HG03460 (cell line): ENCODE measurements at regions not wholly inside any gene's neighbourhood (a gene's known extent, or its start where the extent isn't known, plus 50 kb on each side); places are given as distances from the start of the nearest gene placed in this dataset.
"Not testable (repeated sequence)": the region's sequence is repeated elsewhere in the genome, so short reads cannot be mapped to it uniquely, and the experiment has no call there.

Source experiments
- ATAC-seq: cut with Tn5 transposase; IDR thresholded peaks from one replicate; pipeline ENCODE4 v1.9.1; 2021; ENCODE audit not compliant: unreplicated experiment

DNA sequence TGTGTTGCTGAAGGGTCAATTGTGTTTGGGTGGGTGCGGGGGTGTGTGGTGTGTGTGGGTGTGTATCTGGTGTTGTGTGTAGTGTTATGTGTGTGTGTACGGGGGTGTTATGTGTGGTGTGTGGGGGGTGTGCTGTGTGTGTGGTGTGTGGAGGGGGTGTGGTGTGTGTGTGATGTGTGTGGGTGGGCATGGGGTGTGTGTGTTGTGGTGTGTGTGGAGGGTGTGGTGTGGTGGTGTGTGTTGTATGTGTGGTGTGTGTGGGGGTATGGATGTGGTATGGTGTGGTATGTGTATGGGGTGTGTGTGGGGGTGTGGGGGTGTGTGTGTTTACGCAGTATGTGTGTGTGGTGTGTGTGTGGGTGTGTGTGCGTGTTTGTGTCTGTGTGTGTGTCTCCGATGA lies 110.8 kb downstream of the ZNF22 start:
- no peak for ATAC-seq

DNA sequence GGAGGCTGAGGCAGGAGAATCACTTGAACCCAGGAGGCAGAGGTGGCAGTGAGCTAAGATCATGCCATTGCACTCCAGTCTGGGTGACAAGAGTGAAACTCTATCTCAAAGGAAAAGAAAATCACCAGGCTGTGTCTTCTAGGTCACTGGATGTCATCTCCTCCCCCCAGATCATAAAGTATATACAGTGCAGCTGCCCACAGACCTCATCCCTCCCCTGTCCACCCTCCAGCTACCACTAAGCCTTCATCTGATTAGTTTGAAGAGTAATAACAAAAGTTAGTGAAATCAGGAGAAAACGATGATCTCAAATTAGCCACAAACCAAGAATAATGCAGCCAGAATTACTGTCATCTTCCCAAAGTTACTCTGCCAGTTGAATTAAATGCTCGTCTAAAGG lies 117.2 kb downstream of the ZNF22 start:
- not testable (repeated sequence) for ATAC-seq

DNA sequence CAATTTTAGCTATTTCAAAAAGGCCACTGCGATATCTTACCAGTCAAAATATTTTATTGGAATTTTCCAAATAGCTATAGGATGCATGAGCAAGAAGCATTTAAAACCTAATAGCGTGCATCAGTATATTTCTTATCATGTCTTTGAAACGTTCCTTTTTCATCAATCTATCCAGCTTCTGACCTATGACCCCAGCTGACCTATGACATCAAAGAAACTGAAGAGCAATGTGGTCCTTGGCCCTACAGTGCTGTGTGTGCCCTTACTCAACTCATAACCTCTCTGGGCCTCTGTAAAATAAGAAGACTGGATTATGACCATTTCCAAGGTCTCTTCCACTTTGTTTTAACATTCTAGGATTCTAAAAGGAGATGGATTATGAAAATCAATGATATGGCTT lies 118.2 kb downstream of the ZNF22 start:
- ATAC-seq, result no peak

DNA sequence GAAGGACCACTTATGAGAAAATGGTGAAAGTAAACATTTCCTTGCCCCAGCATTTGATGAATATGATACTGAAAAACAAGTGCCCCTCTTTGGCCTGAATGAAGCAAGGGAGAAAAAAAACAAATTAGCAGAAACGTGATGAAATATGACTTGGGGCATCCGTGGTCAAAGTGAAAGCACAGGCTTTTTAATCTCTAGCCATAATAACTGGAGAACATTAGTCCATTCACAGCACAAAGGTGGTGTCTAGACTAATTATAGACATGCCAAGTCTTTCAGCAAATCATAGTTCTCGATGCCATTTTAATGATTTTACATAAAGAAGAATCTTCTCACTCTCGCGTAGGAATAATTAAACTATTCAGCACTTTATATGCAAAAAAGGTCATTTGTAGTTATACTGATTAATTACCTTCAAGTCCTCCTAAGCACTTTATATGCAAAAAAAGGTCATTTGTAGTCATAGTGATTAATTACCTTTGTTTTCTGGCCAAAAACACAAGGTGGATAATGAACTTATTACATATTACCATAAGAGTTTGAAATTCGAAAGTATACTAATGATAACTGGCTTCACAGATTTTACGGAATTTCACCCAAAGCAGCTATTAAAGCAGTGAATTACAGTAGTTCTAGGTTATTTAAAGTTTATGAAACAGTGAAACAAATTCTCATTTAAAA lies 121.6 kb downstream of the ZNF22 start:
- ATAC-seq, result not testable (repeated sequence)

DNA sequence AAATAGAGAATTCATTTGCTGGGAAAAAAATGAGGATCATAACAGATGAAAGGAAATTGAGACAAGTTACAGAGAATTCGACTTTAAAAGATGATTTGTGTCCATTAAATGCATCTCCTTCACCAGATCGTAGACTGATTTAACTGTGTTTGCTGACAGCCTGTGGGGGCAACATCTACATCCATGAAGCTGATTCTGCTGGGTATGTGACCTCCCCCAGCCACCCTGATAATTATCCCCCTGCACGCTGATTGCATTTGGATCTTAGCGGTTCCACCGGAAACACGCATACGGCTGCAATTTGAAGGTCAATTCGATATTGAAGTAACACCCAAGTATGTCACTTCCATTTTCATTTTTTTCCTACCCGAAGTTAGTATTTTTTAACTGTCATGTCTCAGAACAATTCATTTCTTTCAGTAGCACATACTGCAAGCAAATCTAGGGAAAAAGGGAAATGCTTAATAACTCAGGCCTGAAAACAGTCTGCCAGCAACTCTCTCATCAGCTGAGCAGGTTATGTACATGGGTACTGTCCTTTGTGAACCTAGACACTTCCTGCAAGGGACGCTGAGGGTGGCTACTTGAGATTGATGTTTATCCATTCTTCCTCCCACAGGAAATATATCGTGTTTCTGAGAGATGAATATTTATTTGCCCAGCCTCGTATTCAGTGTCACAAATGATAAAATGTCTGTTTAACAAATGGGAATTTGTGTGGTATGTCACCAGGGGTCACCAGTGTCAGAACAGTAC lies 134.9 kb downstream of the ZNF22 start:
- ATAC-seq, result no peak

DNA sequence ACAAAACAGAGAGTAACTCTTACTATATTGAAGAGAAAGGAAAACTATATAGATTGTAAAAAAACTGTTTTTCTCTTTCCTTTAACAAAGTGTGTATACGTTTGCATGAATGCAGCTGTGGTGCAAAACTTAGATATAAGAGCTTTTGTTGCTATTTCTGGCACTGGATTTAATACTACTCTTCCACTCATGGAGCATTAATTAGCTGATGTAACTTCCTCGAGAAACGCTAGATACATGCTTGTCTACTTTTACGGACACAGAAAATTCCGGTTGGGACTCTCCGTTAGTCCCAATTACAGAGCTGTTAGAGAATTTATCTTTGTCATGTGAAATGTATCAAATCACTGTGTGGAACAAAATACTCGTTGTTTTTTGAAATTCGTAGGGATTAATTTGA lies 135.5 kb downstream of the ZNF22 start:
- ATAC-seq, result no peak

DNA sequence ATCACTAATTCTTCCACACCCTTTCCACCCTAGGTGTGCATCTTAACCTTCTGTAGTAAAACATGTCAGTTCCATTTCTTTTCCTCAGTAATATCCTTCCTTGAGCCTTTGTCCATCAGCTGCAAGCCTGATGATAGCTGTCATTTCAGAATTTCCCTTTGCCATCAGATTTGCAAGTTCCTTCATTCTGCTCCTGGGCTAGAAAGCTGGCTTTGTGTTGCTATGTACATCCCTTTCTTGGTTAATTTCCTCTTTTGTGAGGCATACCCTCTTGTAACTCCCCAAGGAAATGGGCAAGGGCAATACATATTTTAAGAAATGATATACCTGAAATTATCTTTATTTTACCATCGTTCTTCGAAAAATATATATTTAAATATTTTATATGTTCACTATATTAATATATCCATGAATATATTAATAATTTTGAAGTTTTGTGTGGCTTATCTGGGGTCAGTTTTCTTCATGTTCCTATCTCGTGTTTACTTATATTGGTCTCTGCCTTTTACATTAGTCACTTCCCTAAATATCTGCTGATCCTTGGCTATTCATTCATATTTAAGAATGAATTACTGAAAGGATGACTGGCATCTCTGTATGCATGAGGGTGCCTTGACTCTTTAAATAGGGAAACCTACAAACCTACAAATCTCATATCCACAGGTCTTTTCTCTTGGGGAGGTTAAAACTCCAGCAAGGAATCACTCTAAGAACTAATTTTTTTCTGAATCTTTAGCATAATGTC lies 143.8 kb downstream of the ZNF22 start:
- no peak for ATAC-seq

DNA sequence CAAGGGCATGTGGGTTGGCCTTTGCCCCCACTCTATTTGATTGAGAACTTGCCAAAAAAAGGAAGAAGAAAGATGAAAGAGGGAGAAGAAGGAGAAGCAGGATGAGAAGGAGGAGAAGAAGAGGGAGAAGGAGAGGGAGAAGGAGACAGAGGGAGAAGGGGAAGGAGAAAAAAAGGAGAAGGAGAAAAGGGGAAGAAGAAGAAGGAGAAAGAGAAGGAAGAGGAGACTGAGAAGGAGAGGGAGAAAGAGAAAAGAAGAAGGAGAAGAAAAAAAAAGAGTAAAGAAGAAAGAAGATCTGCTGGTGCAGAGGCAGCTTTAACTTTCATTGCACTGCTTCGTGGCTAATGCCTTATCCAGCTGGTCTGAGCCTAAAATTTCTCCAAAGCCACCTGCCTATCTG lies 144.4 kb downstream of the ZNF22 start:
- ATAC-seq, result not testable (repeated sequence)

DNA sequence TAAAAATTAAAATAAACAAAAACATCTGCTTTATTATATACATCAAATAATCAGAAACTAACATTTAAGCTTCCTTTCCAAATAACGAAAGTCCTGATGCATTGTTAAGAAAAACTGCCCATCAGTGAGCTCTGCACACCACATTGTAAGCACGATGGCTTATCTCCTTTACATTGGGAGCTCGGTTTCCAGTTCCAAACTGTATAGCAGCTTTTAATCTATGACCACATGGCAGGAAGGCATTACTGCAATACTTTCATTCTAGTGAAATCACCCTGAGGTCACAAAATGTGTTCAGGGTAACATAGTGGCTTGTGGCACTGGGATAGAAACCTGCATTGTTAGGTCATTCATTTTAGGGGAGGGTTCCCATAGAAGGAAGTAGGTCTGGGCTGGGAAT lies 146.3 kb downstream of the ZNF22 start:
- ATAC-seq, result no peak

DNA sequence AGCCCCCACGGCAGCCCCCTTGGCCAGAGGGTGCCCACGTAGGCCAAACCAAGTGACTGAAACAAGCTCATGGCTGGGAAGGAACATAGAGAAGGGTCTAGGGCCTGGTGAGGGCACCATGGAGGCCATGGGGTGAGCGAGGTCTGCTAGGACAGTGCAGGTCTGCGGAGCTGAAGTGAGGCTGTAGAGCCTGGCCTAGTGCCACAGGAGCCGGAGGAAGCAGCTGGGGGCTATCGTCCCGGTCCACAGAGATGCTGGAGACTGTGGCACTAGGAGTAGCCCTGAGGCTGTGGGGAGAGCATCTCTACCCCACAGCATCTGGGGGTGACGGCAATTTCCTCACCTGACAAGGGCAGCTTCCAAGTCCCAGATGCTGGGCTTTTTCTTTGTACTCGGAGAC lies 150.3 kb downstream of the ZNF22 start:
- no peak for ATAC-seq

DNA sequence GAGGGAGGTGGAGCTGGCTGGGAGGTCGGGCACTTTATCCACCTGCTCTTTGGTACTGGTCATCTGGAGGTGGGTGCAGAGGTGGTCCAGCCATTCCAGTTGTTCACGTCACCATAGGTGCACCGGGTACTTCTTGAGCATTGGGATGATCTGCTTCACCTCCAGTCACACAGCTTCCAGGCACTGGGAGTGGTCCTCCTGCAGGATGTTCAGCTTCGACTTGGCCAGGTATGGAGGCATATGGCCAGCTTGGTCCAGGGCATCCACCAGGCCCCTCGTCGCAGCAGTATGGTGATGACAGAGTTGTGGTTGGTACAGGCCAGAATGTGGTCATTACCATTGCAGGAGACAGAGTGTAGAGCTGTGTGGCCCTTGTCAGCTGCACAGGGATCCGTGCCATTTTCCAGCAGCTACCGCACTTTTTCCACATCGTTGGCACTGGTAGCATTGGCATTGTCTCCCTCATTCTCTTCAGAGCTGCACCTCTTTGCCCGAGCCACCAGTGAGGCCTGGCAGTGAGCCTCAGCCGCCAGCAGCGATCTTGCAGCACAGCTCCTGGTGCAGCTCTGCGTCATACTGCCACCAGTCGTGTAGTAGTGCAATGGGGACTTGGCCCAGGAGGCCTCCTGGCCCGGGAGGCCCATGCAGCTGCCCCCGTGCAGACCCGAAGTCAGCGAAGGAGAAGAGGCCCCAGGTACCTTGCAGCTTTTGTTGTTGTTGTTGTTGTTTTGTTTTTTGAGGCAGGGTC lies 150.9 kb downstream of the ZNF22 start:
- no peak for ATAC-seq

DNA sequence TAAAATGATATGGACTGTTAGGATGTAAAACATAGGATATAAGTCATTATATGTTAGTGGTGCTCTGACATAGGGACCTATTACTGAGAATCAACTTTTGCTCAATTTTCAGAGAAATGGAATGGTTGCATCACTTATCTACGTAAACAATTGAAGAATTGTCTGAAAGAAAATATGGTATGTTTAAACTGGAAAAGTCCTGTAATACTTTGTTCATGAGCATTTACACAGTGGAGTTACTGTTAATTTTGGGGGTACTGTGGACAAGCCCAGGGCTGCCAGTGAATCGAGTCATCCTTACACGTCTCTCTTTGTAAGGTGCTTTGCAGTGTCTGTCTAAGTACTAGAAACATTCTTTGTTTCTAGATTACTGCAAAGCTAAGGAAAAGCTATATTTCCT lies 152.0 kb downstream of the ZNF22 start:
- ATAC-seq, result no peak

DNA sequence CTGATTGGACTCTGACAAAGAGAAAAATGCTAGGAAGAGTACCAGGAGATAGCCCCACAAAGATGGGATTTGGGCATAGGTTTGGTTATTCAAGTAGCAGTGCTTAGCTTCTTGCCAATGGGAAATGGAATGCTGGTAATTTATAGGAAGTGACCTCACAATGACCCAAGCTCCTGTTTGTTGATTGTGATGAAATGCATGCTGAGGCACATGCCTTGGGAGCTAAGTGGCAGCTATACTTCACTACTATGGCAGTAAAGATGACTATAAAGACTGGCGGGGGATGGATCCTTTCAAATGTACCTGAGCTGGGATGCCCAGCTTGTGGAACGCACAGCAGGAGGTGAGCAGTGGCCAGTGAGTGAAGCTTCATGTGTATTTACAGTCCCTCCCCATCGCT lies 153.8 kb downstream of the ZNF22 start:
- no peak for ATAC-seq

DNA sequence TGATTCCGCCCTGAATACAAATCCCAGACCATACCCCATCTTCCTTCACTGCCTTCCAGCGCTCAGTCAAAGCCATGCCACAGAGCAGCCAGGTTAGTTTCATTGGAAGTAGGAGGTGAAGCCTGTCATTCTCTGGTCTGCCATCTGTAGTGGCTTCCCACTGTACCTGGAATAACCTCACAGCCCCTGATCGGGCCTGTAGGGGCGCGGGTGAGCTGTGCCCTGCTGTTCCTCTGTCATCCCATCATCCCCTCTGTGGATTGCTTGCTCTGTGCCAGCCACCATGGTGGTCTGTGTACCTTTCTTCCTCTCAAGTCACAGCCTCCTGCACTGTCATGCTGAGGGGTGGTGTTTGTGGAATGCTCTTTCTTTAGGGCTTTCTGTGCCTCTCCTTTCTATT lies 155.1 kb downstream of the ZNF22 start:
- no peak for ATAC-seq

DNA sequence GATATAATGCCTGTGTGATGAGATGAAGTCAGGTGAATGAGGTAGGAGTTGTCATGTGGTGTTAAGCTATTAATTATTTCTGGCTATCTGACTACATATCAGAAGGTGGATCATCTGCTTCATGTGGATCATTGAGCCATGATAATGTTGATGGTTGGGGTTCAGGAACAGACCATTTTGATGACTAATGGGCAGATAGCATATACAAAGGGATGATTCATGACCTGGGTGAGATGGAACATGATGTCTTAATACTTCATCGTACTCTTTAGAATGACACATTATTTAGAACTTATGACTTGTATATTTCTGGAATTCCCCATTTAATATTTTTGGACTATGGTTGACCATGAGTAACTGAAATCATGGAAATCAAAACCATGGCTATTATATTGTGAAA lies 155.1 kb downstream of the OR13A1 start:
- ATAC-seq, result no peak

DNA sequence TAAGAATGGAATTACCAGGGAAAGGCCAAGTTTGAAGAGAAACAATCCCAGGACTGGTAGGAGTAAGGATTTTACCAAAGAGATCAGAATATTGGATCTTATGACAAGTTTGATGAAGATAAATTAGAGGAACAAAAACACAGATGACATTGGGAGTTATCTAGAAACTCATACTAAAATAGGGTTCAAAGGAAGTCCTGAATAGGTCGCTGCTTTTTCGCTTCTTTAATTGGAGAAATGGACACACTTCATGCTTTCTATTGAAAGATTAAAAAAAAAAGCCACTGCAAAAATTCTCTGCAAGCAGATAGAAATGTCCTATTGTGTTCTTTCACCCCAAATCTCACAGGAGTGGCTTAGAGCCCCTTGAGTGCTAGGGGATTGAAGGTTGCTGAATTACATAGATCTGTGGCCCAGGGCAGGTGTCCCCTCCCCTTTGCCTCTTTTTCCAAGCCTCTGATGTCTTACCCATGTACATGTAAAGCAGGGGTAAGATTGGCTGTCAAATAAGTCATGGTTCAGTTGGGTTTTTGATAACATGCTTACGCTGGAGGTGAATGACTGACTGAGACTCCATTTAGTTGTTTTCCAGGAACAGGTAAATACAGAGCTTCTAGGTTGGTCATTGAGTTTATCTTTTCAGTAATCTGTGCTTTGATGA lies 152.0 kb downstream of the OR13A1 start:
- no peak for ATAC-seq

DNA sequence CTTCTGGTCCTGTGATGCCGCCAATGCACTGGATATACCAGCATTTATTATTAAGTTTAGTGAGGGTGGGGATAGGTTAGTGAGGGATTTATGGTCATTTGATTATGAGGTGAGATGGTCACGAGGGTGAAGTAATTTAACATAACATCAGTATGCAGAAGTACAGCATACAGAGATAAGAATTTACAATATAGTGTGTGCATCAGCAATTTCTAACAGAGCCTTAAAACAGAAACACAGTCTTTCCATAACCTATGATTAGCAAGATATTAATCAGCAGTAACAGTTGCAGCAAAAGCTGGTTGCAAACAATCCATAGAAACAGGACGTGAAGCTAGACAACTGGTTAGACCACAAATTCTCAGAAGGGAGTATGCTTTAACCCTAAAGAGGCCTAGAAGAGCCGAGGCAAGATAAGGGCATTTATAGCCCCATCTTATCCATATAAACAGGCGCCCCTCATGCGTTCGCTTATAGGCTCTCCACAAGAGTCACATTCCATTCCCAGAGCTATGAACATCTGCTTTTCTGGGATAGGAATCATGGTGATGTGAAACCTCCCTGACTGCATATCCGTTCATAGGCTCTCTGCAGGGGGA lies 139.8 kb downstream of the OR13A1 start:
- ATAC-seq, result not testable (repeated sequence)

DNA sequence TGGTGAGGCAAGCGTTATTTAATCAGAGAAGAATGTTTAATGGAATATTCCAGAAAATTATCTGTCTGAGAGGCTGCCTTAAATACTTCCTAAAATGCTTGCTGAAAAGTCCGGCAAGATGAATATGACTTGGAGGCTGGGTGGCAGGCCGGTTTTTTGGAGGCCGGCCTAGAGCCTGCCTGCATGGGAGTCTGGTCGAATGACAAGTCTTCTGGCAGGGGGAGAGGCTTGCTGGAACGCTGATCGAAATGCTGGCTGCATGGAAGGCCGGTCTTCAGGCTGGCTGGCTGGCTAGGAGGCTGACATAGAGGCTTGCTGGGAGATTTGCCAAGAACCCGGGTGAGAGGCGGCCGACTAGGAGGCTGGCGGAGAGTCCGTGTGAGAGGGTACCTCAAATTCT lies 135.7 kb downstream of the OR13A1 start:
- no peak for ATAC-seq

DNA sequence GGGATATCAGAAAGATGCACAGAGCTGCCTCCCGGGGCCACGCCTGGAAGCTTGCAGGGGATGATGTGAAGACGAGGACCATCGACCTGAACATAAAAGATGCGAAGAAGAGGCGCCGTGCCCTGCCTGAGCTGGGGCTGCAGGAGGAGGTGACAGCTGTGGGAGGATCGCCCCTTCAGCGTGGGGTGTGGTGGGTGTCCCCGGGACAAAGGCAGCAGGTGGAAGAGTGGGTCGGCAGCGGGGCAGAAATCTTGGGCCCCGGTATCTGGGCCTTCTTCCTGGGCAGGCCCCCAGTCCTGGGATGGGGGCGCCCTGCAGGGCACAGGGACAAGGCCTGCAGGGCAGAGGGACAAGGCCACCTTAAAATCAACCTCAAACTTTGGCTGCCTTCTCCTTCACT lies 134.9 kb downstream of the OR13A1 start:
- ATAC-seq, result no peak
